Left lobe of liver (tissue), 2 donors: ENCODE measurements at regions not wholly inside any gene's neighbourhood (a gene's known extent, or its start where the extent isn't known, plus 50 kb on each side); places are given as distances from the start of the nearest gene placed in this dataset.
"Not testable (repeated sequence)": the region's sequence is repeated elsewhere in the genome, so short reads cannot be mapped to it uniquely, and the experiment has no call there.

ENCODE experiments used
- ATAC-seq: fragments of 200-7000 bp; cut with Tn5 transposase; one replicate; pipeline ENCODE4 v1.9.1; 2020; ENCODE audit warnings: mild to moderate bottlenecking, moderate library complexity
- DNase-seq: peaks from one replicate; pipeline ENCODE4 v3.0.0-alpha.2; 2020; ENCODE audit warnings: low spot score
- donor health status: DM: no; HTN: no; CAD: no; lungs with moderate emphysema.
- donor health status: DM: no; HTN: yes; CAD: no.

- not testable (repeated sequence) for DNase-seq, ATAC-seq
Observed at GRCh38 chr1:144140243-144140642, 168.5 kb upstream of the FAM72C start.

- DNase-seq, ATAC-seq: not testable (repeated sequence)
Observed at GRCh38 chr1:144105006-144105405, 133.2 kb upstream of the FAM72C start.

DNA sequence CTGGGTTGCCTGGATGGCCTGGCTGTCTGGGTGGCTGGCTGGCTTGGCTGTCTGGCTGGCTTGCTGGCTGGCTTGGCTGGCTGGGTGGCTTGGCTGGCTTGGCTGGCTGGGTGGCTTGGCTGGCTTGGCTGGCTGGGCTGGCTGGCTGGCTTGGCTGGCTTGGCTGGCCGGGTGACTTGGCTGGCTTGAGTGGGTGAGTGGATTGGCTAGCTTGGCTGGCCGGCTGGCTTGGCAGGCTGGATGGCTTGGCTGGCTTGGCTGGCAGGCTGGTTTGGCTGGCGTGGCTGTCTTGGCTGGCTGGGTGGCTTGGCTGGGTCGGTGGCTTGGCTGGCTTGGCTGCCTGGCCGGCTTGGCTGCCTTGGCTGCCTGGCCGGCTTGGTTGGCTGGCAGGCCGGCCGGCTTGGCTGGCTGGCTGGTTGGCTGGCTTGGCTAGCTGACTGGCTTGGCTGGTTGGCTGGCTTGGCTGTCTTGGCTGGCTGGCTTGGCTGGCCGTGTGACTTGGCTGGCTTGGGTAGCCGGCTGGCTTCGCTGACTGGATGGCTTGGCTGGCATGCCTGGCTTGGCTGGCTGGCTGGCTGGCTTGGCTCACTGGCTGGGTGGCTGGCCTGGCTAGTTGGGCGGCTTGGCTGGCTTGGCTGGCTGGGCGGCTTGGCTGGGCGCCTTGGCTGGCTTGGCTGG, 132.4 kb upstream of the FAM72C start:
- not testable (repeated sequence) for ATAC-seq

DNA sequence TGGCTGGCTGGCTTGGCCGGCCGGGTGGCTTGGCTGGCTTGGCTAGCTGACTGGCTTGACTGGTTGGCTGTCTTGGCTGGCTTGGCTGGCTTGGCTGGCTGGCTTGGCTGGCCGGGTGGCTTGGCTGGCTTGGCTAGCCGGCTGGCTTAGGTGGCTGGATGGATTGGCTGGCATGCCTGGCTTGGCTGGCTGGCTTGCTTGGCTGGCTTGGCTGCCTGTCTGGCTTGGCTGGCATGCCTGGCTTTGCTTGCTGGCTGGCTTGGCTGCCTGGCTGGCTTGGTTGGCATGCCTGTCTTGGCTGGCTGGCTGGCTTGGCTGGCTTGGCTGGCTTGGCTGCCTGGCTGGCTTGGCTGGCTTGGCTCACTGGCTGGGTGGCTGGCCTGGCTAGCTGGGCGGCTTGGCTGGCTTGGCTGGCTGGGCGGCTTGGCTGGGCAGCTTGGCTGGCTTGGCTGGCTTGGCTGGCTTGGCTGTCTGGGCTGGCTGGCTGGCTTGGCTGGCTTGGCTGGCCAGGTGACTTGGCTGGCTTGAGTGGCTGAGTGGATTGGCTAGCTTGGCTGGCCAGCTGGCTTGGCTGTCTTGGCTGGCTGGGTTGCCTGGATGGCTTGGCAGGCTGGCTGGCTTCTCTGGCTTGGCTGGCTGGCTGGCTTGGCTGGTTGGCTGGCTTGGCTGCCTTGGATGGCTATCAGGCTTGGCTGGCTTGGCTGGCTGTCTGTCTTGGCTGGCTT, 131.5 kb upstream of the FAM72C start:
- not testable (repeated sequence) for ATAC-seq

More for the DNA sequence above, 132.4 kb upstream of the FAM72C start:
- DNase-seq: not testable (repeated sequence)

DNA sequence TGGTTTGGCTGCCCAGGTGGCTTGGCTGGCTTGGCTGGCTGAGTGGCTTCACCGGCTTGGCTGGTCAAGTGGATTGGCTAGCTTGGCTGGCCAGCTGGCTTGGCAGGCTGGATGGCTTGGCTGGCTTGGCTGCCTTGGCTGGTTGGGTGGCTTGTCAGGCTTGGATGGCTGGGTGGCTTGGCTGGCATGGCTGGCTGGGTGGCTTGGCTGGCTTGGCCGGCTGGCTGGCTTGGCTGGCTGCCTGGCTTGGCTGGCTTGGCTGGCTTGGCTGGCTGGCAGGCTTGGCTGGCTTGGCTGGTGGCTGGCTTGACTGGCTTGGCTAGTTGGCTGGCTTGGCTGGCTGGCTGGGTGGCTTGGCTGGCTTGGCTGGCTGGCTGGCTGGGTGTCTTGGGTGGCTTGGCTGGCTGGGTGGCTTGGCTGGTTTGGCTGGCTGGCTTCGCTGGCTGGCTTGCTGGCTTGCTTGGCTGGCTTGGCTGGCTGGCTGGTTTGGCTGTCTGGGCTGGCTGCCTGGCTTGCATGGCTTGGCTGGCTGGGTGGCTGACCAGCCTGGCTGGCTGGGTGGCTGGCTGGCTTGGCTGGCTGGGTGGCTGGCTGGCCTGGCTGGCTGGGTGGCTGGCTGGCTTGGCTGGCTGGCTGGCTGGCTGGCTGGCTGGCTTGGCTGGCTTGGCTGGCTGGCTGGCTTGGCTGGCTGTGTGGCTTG, 130.4 kb upstream of the FAM72C start:
- not testable (repeated sequence) for ATAC-seq
- peak; percentile 58 for DNase-seq

More for the DNA sequence above, 131.5 kb upstream of the FAM72C start:
- not testable (repeated sequence) for DNase-seq

- ATAC-seq: no peak
- DNase-seq: peak; percentile 62
Observed at GRCh38 chr1:144101397-144102045, 129.7 kb upstream of the FAM72C start.

- peak; percentile 34 for DNase-seq
- ATAC-seq: not testable (repeated sequence)
Observed at GRCh38 chr1:144077167-144077841, 105.5 kb upstream of the FAM72C start.

DNA sequence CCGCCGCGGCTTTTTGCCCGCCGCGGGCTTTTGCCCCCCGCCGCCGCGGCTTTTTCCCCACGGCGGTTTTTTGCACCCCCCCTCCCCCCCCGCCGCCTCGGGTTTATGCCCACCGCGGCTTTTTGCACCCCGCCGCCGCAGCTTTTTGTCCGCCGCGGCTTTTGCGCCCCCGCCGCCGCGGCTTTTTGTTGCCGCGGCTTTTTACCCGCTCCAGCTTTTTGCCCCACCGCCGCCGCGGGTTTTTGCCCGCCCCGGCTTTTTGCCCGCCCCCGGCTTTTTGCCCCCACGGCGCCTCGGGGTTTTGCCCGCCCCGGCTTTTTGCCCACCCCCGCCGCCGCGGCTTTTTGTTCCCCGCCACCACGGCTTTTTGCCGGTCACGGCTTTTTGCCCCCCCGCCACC, 104.9 kb upstream of the FAM72C start:
- ATAC-seq, DNase-seq: not testable (repeated sequence)

- ATAC-seq, DNase-seq: not testable (repeated sequence)
Observed at GRCh38 chr1:144070394-144071053, 98.7 kb upstream of the FAM72C start.

- DNase-seq: not testable (repeated sequence)
- ATAC-seq: peak; percentile 72
Observed at GRCh38 chr1:144067042-144067441, 95.3 kb upstream of the FAM72C start.

GRCh38 chr1:144066071-144066813, 94.5 kb upstream of the FAM72C start:
- peak; percentile 76 for ATAC-seq
- not testable (repeated sequence) for DNase-seq

DNA sequence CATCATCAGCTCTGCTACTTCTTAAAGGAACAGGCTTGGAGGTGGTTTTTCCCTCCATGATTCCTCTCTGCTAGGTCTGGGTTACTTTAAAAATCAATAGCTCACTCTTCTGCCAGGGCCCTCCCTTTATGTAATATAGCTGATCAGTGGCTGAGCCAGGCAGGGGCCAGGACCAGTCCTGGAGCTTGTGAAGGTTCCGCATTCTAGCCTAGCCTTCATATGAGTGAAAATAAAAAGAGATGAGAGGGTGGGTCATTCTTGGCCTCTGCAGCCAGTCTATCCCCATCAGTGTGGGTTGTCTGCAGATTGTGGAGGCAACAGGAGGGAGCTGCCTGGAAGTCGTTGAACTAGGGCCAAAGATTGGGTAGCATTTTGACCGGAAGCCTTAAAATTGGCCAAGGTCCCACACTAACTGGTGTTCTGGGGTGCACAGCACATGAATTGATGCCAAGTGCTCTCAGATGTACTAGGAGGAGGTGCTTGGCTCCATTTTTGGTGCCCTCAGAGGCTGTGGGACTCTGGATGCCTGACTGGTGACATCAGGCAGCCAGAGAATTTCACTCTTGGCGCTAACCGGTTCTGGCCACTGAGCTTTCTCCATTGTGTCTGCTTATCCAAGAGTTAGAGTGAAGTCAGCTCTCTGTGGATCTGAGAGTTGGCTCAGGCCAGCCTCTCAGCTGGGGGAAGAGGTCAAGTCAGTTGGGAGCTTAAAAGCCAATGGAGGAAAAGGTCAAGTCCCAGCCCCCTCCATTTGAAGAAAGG, 93.7 kb upstream of the FAM72C start:
- peak; percentile 70 for ATAC-seq

DNA sequence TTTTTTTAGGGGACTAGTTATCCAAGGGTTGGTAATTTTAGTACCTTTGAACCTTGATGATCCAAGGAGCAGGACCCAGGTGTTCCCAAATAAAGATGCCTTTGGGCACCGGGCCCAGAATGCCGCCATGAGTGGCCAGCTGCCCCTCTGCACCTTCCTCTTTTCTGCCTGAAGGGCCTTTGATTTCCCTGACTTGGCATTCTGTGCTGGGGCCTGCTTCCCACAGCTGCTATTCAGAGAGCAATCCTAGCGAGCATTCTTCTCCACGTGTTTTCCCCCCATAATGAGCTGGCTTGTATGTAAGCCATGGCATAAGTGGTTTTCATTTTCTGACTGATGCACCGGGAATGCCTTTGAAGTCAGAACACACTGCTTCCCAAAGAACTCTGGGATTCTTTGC, 77.6 kb upstream of the FAM72C start:
- peak; percentile 29 for ATAC-seq
- DNase-seq: not testable (repeated sequence)

More for the DNA sequence above, 93.7 kb upstream of the FAM72C start:
- DNase-seq: not testable (repeated sequence)

DNA sequence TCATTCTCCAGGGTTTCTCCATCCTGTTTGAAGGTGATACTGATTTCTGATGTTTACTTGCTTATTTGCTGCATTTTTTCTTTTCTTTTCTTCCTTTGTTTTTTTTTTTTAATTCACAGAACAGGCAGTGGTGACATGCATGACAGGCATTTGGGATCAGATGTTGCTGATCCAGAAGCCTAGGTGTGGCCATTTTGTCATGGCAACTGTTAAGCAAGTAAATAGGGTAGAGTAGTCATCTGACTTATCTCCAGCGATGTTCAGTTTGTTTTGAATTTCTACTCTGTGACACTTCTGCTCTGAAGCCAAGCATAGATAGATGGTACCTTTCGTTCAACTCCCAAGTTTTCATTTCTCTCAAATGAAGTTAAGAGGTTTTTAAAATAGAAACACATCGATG, 74.9 kb upstream of the FAM72C start:
- not testable (repeated sequence) for ATAC-seq, DNase-seq

GRCh38 chr1:144045751-144046546, 74.2 kb upstream of the FAM72C start:
- DNase-seq: not testable (repeated sequence)

GRCh38 chr1:144042251-144042650, 70.5 kb upstream of the FAM72C start:
- not testable (repeated sequence) for ATAC-seq, DNase-seq

More at GRCh38 chr1:144045751-144046546, 74.2 kb upstream of the FAM72C start:
- ATAC-seq: peak; percentile 60

DNA sequence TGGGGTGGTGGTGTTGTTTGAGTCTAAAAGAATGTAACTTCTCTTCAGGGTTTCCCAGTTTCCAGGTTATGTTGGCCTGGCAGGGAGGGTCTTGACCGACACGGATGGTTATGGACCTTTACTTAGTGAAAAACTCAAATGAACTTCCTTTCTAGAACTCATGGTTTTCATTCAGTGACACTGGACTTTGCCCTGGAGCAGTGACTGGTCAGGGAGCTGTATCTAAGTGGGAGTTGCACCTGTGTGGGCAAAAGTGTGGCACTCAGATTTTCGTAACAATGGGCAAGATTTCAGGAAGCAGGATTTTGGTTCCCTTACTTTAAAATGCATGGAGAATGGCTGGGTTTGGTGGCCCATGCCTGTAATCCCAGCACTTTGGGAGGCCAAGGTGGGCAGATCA, 68.5 kb upstream of the FAM72C start:
- not testable (repeated sequence) for DNase-seq
- peak; percentile 73 for ATAC-seq
